GM23338 (cell line): ENCODE measurements at regions not wholly inside any gene's neighbourhood (a gene's known extent, or its start where the extent isn't known, plus 50 kb on each side); places are given as distances from the start of the nearest gene placed in this dataset.

Experiments
- ATAC-seq: fragments of 200-7000 bp; cut with Tn5 transposase; 3 replicates; pipeline ENCODE4 v1.9.1; 2020
- DNase-seq: peaks from one replicate; pipeline ENCODE4 v3.0.0-alpha.2; 2015; ENCODE audit warnings: low spot score
- H2AFZ ChIP-seq: fragments of 200-600 bp; sonication (generic); 2 replicates; pipeline ENCODE4 v1.8.0; 2016; ENCODE audit warnings: antibody characterized with exemption, mild to moderate bottlenecking, moderate library complexity
- H3F3A ChIP-seq: fragments of 200-600 bp; sonication (generic); replicated peaks from 2 replicates; pipeline ENCODE4 v1.8.0; 2017; ENCODE audit warnings: antibody characterized with exemption, mixed run types, low read depth
- H3K27ac ChIP-seq: fragments of 200-600 bp; sonication (generic); 2 replicates; pipeline ENCODE4 v1.6.1; 2016; ENCODE audit warnings: low read depth
- H3K27me3 ChIP-seq: fragments of 200-600 bp; sonication (generic); 2 replicates; pipeline ENCODE4 v1.8.0; 2016; ENCODE audit warnings: mild to moderate bottlenecking, mixed run types, moderate library complexity; ENCODE audit not compliant: insufficient read depth
- H3K36me3 ChIP-seq: fragments of 200-600 bp; sonication (generic); 2 replicates; pipeline ENCODE4 v1.8.0; 2016; ENCODE audit warnings: mild to moderate bottlenecking; ENCODE audit not compliant: insufficient read depth
- H3K4me1 ChIP-seq: fragments of 200-600 bp; sonication (generic); 2 replicates; pipeline ENCODE4 v1.8.0; 2016; ENCODE audit warnings: mild to moderate bottlenecking, moderate library complexity; ENCODE audit not compliant: insufficient read depth
- H3K4me2 ChIP-seq: fragments of 200-600 bp; sonication (generic); 2 replicates; pipeline ENCODE4 v1.7.1; 2017; ENCODE audit warnings: mixed run types
- H3K4me3 ChIP-seq: fragments of 200-600 bp; sonication (generic); 2 replicates; pipeline ENCODE4 v1.6.1; 2016; ENCODE audit warnings: mixed run types
- H3K79me2 ChIP-seq: fragments of 200-600 bp; sonication (generic); replicated peaks from 2 replicates; pipeline ENCODE4 v1.8.0; 2017; ENCODE audit warnings: mild to moderate bottlenecking; ENCODE audit not compliant: insufficient read depth
- H3K9me2 ChIP-seq: fragments of 200-600 bp; sonication (generic); 2 replicates; pipeline ENCODE4 v1.8.0; 2017; ENCODE audit not compliant: insufficient read depth
- H4K20me1 ChIP-seq: fragments of 200-600 bp; sonication (generic); replicated peaks from 2 replicates; pipeline ENCODE4 v1.8.0; 2017; ENCODE audit warnings: mild to moderate bottlenecking; ENCODE audit not compliant: insufficient read depth
- H3K27ac Mint-ChIP-seq: 2 replicates; pipeline ENCODE4 v1.8.0; 2020; ENCODE audit warnings: inconsistent platforms, mild to moderate bottlenecking, moderate library complexity, mixed read lengths
- H3K27me3 Mint-ChIP-seq: 3 replicates; pipeline ENCODE4 v1.8.0; 2022; ENCODE audit warnings: low read depth, mild to moderate bottlenecking, moderate library complexity, mixed read lengths, inconsistent platforms; ENCODE audit not compliant: insufficient read depth, poor library complexity
- H3K36me3 Mint-ChIP-seq: 3 replicates; pipeline ENCODE4 v1.8.0; 2021; ENCODE audit warnings: low read depth, mild to moderate bottlenecking, inconsistent platforms, moderate library complexity, mixed read lengths
- H3K4me1 Mint-ChIP-seq: 3 replicates; pipeline ENCODE4 v1.8.0; 2020; ENCODE audit warnings: mild to moderate bottlenecking, inconsistent platforms, mixed read lengths
- H3K4me3 Mint-ChIP-seq: 3 replicates; pipeline ENCODE4 v1.8.0; 2021; ENCODE audit warnings: moderate library complexity, mild to moderate bottlenecking, inconsistent platforms, mixed read lengths
- H3K9me3 Mint-ChIP-seq: 3 replicates; pipeline ENCODE4 v1.8.0; 2020; ENCODE audit warnings: moderate library complexity, mild to moderate bottlenecking, inconsistent platforms, mixed read lengths
- CREB1 ChIP-seq: fragments of 250-450 bp; sonication (Bioruptor Pico); IDR thresholded peaks from 2 replicates; pipeline ENCODE4 v1.5.0; 2020; ENCODE audit warnings: low read depth, mild to moderate bottlenecking, moderate library complexity
- CTCF ChIP-seq, 2 experiments: fragments of 200-600 bp in 1 of 2; sonication (generic) in 1 of 2; conservative IDR thresholded peaks; 2 replicates each; pipeline versions ENCODE4 v1.5.1 to v1.6.1; 2016 to 2017; ENCODE audit warnings: antibody characterized with exemption in 2 of 2, low read depth in 2 of 2, mild to moderate bottlenecking in 2 of 2, moderate library complexity in 1 of 2
- ETS1 ChIP-seq: IDR thresholded peaks from 2 replicates; pipeline ENCODE4 v1.6.1; 2016; ENCODE audit warnings: antibody characterized with exemption
- EZH2 ChIP-seq: fragments of 200-600 bp; sonication (generic); IDR thresholded peaks from one replicate; pipeline ENCODE4 v1.8.0; 2017; ENCODE audit warnings: antibody characterized with exemption, mild to moderate bottlenecking, low read depth; ENCODE audit not compliant: unreplicated experiment
- JUNB ChIP-seq: IDR thresholded peaks from one replicate; pipeline ENCODE4 v1.6.1; 2016; ENCODE audit warnings: antibody characterized with exemption; ENCODE audit not compliant: unreplicated experiment
- NANOG ChIP-seq: IDR thresholded peaks from 2 replicates; pipeline ENCODE4 v1.6.1; 2016; ENCODE audit warnings: antibody characterized with exemption, borderline replicate concordance
- STAT1 ChIP-seq: IDR thresholded peaks from one replicate; pipeline ENCODE4 v1.6.1; 2016; ENCODE audit warnings: antibody characterized with exemption; ENCODE audit not compliant: unreplicated experiment
- ZNF331 ChIP-seq: fragments of 250-450 bp; sonication (Bioruptor Pico); IDR thresholded peaks from 2 replicates; pipeline ENCODE4 v1.5.0; 2020; ENCODE audit warnings: low read depth, mild to moderate bottlenecking, moderate library complexity
- ZNF462 ChIP-seq: fragments of 250-450 bp; sonication (Bioruptor Pico); IDR thresholded peaks from 2 replicates; pipeline ENCODE4 v1.5.0; 2020; ENCODE audit warnings: mild to moderate bottlenecking, moderate library complexity

DNA sequence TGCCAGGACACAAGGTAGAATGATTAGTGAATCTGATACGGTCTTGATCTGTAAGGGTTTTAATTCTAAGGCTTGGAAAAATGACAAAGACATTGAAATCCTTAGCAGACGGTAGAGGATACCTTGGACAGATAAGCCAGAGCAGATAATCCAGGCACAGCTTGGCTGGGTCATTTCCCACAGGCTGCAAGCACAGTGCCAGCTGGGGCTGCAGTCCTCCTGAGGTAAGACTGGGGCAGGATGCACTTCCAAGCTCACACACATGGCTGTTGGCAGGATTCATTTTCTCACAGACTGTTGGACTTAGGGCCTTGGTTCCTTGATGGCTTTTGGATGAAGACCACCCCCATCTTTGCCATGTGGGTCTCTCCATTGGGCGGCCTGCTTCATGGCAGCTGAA lies 63.2 kb upstream of the BMPER start (continued):
- TF ChIP-seq ZNF462 (no peak), EZH2 (no peak), NANOG (no peak), CTCF (conservative IDR thresholded peaks at IDR 0.05; ENCODE audit: low read depth in 2 of 2) (no peak), STAT1 (no peak), CREB1 (no peak), ZNF331 (CRISPR knock-in tag) (no peak), JUNB (no peak)

DNA sequence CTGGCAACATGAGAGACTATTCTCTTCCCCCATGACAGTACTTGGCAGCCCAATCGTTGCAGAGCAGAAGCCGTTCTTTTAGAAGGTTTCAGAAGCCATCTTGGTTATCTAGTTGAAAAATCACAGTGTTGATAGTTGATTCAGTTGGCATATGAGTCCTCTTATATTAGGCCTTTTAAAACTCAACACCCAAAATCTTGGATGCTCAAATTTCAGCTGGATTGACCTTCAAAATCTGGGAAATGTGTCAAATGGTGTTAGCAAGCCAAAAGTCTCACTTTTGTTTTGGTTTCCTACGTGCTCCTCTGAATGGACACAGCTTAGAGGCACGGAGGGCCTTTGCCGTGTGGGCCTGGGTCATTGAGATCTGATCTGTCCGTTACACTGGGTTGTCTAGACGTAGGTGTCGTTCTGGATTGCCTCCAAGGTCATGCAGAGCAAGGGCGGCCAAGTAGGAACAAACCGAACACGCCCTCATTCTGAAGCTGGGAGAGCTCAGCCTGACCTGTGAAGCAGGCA lies 59.3 kb upstream of the BMPER start:
- H3K9me2 ChIP-seq = peaks cover 6% of the 10 kb centered on the region; the same call in 1 of the 2 replicates
- Mint-ChIP-seq H3K9me3 (no peaks in the 10 kb centered on the region), H3K4me3 (no peak overlapping the region), H3K36me3 (no peaks in the 10 kb centered on the region), H3K27me3 (peaks cover 5% of the 10 kb centered on the region), H3K4me1 (peaks cover 4% of the 10 kb centered on the region; the same call in 1 of the 3 replicates), H3K27ac (no peak overlapping the region)
- no peaks in the 10 kb centered on the region for H3K4me1 ChIP-seq
- no peaks in the 10 kb centered on the region for H3K79me2 ChIP-seq
- no peak overlapping the region for H3K4me2 ChIP-seq
- H3K27ac ChIP-seq = no peak overlapping the region
- H4K20me1 ChIP-seq = no peaks in the 10 kb centered on the region
- no peaks in the 10 kb centered on the region for H3K36me3 ChIP-seq
- no peak overlapping the region for H3K4me3 ChIP-seq
- no peak for DNase-seq
- H3K27me3 ChIP-seq = no peaks in the 10 kb centered on the region
- H3F3A ChIP-seq = no peaks in the 10 kb centered on the region
- ATAC-seq = no peak
- no peak overlapping the region for H2AFZ ChIP-seq
- TF ChIP-seq ETS1 = no peak
- no peak for TF ChIP-seq NANOG
- TF ChIP-seq CREB1 = no peak
